HG03108 (cell line): ENCODE measurements at regions not wholly inside any gene's neighbourhood (a gene's known extent, or its start where the extent isn't known, plus 50 kb on each side); places are given as distances from the start of the nearest gene placed in this dataset.

ENCODE experiments used
- ATAC-seq: cut with Tn5 transposase; IDR thresholded peaks from one replicate; pipeline ENCODE4 v1.9.1; 2021; ENCODE audit warnings: moderate library complexity; ENCODE audit not compliant: unreplicated experiment

DNA sequence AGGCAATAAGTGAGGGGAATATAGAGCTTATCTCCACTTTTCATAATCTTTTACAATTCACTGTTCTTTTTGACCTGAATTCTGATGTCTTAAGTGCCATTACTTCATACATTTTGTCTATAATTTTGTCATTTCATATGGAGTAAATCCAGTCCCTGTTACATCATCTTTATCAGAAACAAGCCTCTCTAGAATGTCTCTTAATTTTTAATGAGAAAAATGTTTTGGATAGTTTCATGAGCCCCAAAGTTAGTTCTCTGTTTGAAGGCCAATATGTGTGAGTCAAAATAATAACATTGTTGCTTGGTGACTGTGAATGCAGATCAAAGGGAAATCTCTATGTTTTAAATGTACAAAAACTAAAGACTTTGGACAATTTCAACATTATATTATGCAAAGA is 329.6 kb upstream of the ARRDC3 start:
- no peak for ATAC-seq

DNA sequence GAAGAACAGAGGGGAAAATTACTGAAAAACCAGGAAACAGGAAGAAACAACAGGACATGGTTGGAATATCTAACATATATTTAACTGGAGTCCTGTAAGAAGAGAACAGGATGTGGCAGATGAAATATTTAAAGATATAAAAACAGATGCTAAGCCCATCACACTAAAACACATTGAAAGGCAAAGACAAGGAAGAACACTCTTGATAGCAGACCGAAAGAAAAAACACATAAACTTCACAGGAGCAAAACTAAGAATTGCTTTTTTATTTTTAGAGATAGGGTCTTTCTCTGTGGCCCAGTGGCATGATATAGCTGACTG is 324.4 kb upstream of the ARRDC3 start:
- no peak for ATAC-seq

DNA sequence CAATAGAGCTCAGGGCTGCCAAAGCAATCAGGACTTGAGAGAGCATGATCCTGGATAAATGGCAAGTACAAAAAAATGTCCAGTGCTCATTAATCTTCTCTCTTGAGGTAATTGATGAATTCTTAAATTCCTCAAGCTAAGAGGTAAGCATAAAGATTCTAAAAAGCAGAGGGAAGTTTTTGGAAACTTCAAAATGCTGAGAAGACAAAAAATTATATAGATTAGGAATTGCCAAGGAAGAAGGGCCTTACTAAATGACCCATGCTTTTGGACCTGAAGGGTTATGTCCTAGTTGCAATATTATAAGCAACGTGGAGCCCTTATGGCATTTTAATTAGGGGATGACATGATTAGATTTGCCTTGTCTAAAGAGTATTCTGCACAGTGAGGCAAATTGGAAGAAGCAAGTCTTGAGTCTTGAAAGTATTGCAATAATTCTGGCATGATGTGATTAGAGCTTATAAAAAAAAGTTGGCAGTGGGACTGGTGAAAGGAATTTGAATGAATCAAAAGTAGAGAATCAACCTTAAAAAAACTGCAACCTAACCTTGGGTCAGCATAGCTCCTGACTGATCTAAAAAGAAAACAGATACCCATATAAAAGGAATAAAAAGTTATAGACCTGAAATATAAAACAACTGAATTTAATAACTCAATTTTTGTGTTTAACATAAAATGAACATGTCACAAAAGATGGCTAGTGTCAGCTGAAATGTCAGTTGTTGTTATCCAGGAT is 323.8 kb upstream of the ARRDC3 start:
- ATAC-seq: no peak

DNA sequence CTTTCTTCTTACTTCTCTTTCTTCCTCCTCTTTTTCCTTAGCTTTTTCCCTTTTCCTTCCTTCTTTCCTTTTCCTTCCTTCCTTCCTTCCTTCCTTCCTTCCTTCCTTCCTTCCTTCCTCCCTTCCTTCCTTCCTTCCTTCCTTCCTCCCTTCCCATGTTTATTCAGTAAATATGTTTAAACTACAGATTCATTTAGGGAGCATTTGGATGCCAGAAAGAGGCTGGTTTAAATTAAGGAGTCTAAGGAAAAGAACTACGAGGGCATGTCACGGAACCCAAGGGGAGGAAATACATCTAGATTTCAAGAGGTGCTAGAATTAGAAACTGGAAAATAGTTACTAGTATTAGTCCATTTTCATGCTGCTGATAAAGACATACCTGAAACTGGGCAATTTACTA is 320.0 kb upstream of the ARRDC3 start:
- ATAC-seq: no peak

DNA sequence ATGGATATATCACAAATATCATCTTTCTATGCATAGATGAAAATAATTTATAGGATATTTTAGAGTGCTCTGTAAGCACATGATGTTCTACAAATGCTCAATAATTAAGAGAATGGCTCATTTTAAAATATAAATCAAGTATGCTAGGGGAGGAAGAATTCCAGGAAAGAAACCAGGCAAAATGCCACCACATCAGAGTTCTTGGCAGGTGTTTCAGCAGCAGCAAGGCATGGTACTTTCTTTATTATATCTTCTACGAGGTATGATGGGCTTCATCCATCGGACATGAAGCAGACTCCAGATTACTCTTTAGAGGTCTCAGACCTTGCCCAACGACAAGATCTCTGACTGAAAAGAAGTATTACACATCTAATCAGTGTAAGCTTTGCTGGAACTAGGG is 316.3 kb upstream of the ARRDC3 start:
- ATAC-seq: no peak

DNA sequence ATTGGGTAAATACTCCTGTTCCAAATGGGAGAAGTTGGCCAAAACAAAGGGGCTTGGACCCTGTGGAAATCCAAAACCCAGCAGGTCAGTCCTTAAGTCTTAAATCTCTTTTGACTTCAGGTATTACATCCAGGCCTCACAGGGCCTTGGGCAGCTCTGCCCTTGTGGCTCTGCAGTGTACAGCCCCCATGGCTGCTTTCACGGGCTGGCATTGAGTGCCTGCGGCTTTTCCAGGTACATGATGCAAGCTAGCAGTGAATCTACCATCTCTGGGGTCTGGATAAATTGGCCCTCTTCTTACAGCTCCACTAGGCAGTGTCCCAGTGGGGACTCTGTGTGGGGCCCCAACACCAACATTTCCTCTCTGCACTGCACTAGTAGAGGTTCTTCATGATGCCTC is 308.5 kb upstream of the ARRDC3 start:
- ATAC-seq: no peak

DNA sequence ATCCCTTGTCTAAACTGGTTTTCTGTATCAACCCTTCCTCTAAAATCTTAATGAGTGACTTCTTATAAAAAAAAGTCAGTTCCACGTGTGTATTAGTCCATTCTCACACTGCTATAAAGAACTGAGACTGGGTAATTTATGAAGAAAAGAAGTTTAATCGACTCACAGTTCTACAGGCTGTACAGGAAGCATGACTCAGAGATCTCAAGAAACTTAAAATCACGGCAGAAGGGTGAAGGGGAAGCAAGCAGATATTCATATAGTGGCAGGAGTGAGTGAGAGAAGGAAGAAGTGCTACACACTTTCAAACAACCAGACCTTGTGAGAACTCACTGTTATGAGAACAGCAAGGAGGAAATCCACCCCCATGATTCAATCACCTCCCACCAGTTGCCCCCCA is 307.8 kb upstream of the ARRDC3 start:
- no peak for ATAC-seq

DNA sequence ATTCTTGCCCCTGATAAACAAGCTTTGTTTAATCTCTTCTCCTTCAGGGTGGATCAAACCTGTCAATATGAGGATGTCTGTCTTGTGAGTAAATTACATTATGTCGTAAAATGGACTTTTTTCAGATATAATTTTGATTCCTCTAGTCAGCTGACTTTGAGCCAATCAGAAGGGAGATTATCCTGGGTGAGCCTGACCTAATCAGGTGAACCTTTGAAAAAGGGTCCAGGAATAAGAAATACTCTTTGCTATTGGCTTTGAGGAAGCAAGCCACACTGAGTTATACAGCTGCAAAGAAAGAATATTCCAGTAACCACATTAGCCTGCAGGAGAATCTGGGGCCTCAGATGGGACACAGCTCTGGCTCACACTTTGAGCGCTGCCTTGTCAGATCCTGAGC is 304.3 kb upstream of the ARRDC3 start:
- no peak for ATAC-seq

DNA sequence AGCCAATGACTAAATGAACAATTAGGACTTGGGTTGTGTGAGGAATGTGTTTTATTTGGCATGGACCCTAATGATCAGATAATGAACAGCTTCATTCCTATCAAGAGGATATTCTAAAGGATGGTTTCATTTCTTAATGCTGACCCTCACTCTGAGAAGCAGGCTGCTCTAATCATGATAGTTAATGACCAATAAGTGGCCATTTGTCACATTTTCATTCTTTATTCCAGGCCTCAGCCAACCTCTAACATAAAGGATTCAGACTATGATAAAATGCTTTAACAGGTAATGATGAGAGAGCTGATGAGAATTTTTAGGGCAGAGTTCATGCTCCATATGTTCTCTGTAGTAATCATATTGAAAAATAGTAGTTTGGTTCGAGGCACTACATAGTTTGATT is 301.5 kb upstream of the ARRDC3 start:
- no peak for ATAC-seq

DNA sequence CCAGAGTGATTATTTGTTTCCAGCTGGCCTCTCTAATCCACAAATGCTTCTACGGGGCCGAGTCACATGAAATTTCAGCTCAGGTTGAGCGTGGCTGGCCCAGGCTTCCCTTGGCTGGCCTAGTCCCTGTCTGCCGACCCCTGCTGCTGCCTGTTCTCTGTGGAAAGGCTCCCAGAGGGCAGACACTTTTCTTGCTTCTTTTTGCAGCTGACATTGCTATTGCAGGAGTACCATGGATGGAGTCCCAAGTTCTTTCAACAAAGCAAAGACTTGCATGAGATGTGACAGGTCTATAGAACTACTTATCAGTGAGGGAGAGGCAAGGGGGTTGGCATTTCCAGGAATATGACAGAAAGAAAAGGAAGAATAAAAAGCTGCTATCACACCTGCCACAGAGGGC is 287.4 kb upstream of the ARRDC3 start:
- ATAC-seq: no peak

DNA sequence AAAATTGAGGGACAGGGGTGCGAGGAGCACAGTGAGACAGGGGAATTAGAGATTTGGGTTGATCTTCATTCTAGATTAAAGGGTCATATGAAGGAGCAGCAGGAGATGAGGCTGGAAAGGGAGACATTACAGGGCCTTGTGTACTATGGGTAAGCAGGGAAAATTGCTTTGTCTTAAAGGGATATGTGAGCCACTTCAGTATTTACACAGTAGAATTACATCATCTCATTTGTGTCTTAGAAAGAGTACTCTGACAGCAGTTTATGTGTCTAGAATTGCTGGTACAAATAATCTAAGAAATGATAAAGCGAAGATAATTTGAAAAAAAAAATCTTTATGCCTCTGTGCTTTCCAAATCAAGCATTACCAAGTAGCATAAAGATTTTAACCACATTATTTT is 287.0 kb upstream of the ARRDC3 start:
- no peak for ATAC-seq

DNA sequence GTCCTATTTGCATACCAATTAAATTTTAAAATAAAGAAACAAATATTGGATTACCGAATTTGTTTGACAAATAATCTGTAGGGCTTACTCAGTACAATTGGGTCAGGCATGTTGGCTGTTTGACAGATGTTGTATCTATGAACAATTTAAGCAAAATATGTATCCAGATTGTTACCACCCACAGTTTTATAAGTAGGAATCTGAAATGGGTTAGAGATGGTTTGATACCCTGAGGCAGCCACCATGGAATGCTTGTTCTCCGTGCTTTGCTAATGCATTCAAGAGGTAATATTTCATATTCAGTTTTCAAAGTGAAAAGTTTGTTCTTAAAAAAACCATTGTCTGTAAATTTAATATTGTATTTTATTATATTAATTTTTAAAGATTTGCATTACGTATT is 285.1 kb upstream of the ARRDC3 start:
- ATAC-seq: no peak

DNA sequence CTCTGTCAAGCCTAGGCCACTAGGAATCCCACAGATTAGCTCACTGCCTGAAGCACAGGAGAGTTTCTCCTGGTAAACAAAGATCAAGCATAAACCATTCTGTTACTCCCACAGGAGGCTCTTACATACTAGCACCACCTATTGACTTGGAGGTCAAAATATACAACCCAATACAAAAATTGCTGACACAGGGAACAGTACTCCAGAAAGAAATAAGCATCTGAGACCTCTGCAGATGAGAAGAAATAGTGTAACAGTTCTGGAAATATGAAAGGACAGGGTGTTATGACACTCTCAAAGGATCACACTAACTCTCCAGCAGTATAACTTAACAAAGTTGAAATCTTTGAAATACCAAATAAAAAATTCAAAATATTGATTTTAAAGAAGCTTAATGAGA is 269.6 kb upstream of the ARRDC3 start:
- ATAC-seq: no peak

DNA sequence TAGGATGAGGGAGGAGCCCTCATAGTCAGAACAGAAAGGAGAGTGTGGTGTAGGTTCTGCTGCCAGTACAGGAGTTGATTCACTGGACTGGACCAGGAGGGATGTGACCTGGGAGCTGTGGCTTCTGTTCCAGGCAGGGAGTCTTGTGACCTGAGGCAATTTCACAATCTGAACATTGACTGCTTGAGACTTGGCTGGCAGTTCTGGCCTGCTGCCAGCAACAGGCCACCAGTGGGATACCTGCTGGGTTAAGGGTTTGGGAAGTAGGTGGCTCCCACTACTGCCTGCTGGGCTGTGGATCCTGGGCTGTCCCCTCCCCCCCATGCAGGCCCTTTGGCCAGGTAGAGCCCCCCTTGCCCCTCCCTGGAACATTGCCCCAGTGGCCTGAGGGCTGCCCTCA is 268.6 kb upstream of the ARRDC3 start:
- ATAC-seq: no peak

DNA sequence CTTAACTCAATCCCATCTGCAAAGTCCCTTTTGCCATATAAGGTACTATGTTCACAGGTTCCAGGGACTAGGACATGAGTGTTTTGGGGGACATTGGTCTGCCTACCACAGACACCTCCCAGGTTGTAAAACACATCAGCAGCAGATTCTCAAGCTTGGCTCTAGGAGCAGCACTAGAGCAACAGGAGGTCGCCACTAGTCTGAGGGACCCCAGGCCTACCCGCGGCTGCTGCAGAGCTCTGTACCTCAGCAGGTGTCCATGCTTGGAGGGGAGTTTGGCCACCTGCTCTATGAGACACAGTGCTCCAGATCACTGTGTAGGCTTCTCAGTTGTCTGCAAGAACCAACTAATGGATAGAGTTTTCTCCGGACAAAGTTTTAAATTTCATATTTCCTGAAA is 262.2 kb upstream of the ARRDC3 start:
- no peak for ATAC-seq

DNA sequence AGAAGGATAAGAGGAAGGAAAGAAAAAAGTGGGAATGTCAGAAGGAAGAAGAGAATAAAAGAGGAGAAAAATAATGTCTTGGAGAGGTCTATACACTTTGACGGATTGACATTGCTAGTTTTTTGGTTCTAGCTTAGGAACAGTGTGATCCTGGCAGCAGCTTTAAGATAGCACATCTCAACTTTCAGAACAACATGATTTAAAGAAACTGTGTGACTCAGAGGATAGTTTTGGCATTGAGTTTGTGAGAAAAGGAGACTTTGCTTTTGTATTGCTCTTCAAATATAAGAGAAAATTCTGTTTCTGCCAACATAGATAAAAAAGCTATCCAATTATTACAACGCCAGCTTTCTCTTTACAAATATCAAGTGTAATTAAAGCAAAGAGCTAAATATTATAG is 260.7 kb upstream of the ARRDC3 start:
- no peak for ATAC-seq

DNA sequence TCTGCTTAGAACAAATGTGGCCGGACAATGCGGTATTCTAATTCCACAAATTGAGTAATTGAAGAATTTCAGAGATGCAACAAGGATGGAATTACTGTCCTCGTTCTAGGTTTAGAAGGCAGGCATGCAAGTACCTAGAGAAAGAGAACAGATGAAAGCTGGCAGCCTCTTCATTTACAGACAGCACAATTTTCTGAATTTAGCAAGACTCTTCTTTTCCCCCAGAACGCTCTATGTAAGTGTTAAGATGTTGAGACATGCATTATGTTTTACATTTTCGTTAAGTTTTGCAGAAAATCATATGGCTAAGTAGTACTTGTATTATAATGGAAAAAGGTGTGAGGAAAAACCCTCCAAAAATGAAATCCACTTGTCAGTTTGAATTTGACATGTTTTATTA is 259.5 kb upstream of the ARRDC3 start:
- no peak for ATAC-seq

DNA sequence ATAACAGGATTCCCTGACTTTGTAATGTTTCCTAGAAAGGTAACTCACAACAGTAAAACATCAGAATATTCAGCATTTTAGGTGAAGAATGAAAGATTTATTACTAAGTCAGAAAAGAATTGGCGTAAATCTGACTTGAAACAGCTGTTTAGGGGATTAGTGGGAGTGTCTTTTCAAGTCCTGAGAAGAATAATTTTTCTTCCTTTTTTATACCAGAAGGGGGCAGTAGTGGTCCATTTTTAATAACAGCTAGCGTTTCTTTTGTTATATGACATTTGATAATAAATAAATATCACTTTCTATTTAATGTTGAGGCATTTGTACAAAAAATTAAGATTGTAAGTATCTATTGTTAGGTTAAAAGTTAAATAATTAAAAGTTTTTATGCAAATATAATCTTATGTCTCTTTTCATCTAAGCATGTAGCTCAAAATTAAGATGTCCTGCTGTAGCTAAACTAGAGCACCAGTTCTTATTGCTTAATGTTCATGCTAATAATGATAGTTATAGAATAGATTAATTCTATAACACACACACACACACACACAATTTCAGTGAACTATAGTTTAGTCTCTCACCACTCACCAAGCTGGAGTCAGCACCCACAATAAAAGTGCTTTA is 258.7 kb upstream of the ARRDC3 start:
- ATAC-seq: no peak

DNA sequence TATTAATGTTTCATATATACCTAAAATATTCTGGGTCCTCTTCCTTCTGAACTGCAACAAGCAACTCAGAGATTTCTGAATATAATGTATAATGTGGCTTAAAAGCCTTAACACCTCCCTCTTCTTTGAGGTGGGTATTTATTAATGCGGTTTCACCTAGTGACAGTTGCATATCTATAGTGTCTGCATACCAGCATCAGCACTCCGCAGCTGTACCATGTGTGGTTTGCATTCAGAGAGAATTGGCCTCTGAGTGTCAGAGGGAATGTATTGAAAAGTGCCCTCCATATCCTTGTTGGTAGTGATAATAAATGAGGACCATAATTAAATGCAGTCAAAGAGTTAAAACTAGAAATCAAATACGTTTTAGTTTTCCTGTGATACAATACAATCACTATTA is 256.6 kb upstream of the ARRDC3 start:
- ATAC-seq: no peak

DNA sequence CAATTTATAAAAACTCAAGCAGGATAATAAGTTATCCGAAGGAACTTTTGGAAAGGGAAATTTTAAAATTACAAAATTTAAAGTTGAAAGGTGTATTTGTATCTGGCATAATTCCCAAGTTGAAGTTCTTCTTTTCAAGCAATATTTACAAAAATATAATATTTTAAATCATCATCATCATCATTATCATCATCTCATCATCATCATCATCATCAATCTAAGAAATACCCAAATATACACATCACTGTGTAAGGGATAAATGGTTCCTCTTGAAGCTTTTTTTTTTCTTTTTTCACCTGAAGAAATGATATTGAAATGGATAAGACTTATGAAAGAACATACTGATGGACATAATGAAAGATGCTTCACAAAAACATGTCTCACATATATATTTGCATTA is 254.9 kb upstream of the ARRDC3 start:
- no peak for ATAC-seq

DNA sequence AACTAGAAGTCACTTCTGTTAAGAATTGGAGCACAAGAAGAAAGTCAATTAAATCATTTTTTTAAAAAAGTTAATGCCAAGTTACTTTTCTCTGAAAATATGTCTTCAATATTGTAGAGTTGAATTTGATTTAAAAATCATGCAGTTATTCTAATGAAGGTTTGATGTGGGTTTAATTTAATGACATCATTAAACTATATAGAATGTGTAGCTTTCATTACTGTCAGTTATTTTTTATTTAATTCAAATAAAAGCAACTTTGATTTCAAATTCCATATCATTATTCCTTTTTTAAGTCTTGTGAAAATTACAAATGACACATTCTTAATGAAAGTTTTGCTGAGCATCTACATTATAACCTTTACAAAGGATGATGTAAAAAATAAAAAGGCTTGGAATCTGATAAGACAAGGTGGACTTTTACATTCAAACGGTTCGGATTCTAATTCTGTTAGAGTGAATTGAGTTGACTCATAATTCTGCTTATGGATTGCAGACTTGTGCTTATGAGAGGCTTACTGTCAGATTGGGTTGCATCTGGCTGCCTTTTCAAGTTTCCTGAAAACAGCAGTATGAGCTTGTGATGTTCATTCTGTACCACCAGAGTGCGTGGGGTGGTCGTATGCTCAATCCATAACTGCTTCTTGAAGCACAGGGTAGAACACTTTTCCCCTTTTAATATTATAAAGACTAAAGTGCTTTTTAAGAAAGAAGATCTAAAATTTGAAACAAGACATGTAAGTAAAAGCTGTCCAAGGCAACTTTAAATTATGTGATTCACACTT is 253.0 kb upstream of the ARRDC3 start:
- no peak for ATAC-seq

DNA sequence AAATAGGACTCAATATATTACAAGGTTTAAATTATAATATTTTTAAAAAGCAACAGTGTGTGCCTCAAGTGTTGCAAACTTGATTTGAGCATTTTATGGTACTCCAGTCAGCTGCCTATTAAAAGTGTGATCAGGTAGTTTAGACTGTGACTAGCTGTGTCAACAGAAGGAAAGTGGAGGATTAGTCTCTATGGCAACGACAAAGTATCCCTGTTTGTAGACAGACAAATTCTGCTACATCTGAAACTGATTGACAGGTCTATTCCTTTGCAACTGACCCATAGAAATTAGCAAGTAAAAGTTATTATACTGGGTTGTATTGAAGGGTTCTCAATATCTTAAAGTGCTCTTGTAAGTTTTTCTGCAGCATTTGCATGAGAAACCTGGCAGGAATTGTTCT is 249.8 kb upstream of the ARRDC3 start:
- no peak for ATAC-seq
